Adrenal gland (tissue), 9 donors: ENCODE measurements at regions not wholly inside any gene's neighbourhood (a gene's known extent, or its start where the extent isn't known, plus 50 kb on each side); places are given as distances from the start of the nearest gene placed in this dataset.
"Not testable (repeated sequence)": the region's sequence is repeated elsewhere in the genome, so short reads cannot be mapped to it uniquely, and the experiment has no call there.

Experiments
- DNase-seq, 7 donors: peaks; one replicate each; pipeline ENCODE4 v3.0.0-alpha.2; 2019 to 2020
- H3K27ac ChIP-seq, 5 donors: fragments of 200-600 bp; sonication (generic) in 4 of 5; 1 replicate in 3 of 5; 2 replicates in 2 of 5; pipeline versions ENCODE4 v1.5.1 to v1.8.0; 2016 to 2020; ENCODE audit warnings: mild to moderate bottlenecking in 1 of 5
- H3K27me3 ChIP-seq: fragments of 200-600 bp; 2 replicates; pipeline ENCODE4 v1.8.0; 2021
- H3K36me3 ChIP-seq, 2 donors: fragments of 200-600 bp; replicated peaks in 1 of 2; 1 replicate in 1 of 2; 2 replicates in 1 of 2; pipeline versions ENCODE4 v1.5.1 to v1.8.0; 2018 to 2022
- H3K4me1 ChIP-seq, 2 donors: fragments of 200-600 bp; replicated peaks in 1 of 2; 1 replicate in 1 of 2; 2 replicates in 1 of 2; pipeline versions ENCODE4 v1.5.1 to v1.8.0; 2018 to 2021
- H3K4me3 ChIP-seq, 4 donors: fragments of 200-600 bp; sonication (generic) in 3 of 4; one replicate each; pipeline ENCODE4 v1.5.1; 2016 to 2018
- H3K9me3 ChIP-seq, 3 donors: fragments of 200-600 bp; sonication (generic) in 1 of 3; replicated peaks in 1 of 3; 1 replicate in 2 of 3; 2 replicates in 1 of 3; pipeline versions ENCODE4 v1.5.1 to v1.8.0; 2016 to 2021
- CTCF ChIP-seq, 6 experiments: fragments of 450-650 bp in 4 of 6; fragments of 200-600 bp in 2 of 6; sonication (generic) in 1 of 6; IDR thresholded peaks; 1 replicate in 5 of 6; 2 replicates in 1 of 6; pipeline versions ENCODE4 v1.5.1 to v1.8.0; 2016 to 2021; ENCODE audit warnings: antibody characterized with exemption in 6 of 6, mild to moderate bottlenecking in 2 of 6, moderate library complexity in 1 of 6
- POLR2A ChIP-seq, 2 donors: fragments of 450-650 bp; IDR thresholded peaks; one replicate each; pipeline ENCODE4 v1.6.1; 2017; ENCODE audit warnings: antibody characterized with exemption in 2 of 2, mild to moderate bottlenecking in 2 of 2, moderate library complexity in 1 of 2
- WGBS, 4 donors: extraction: QIAGEN DNeasy Blood & Tissue Kit in 2 of 4; methylation state at CpG; one replicate each; pipeline versions ENCODE4 v1.1.5 to v1.1.7; 2013 to 2017; 5-methylcytosine and 5-hydroxymethylcytosine counted together
- intact Hi-C, 2 donors: fragments of 100-400 bp; cut with DNase I; formaldehyde crosslinking; loops; one replicate each; pipeline versions ENCODE4 v1.14.1 to v1.15.0; 2022 to 2023
- donor health status: healthy with polysubstance abuse.
- donor health status: Bipolar disorder and iron deficiency.
- donor health status: DM: yes; HTN: yes; CAD: no.
- donor health status: DM: no; HTN: no; CAD: no.
- donor health status: DM: no; HTN: no; CAD: no.

- 28 to 56% (median 31%) methylated on average over 3 to 6 of the region's 6 CpGs for WGBS, 4 donors
- Histone ChIP-seq H3K27me3 (no peaks in the 10 kb centered on the region), H3K27ac (peak overlapping the region; percentile 24 to 96 (median 85)), H3K9me3 (no peaks in the 10 kb centered on the region), H3K4me1 (peaks cover 5 to 13% of the 10 kb centered on the region in 2 donors), H3K4me3 (peak overlapping the region; percentile 85 to 88 (median 88)), H3K36me3 (no peaks in the 10 kb centered on the region)
- intact Hi-C loops: no loop called here
- TF ChIP-seq CTCF (IDR thresholded peaks at IDR 0.05) (no peak), POLR2A (IDR thresholded peaks at IDR 0.05) (no peak)
- DNase-seq: no peak
These were observed 54.3 kb upstream of the PTPDC1 start for GRCh38 chr9:94029932-94030317.

GRCh38 chr9:94026816-94027215 is 57.4 kb upstream of the PTPDC1 start:
- no peak for TF ChIP-seq POLR2A (IDR thresholded peaks at IDR 0.05)
- Histone ChIP-seq H3K27ac (no peak overlapping the region), H3K4me3 (no peak overlapping the region), H3K36me3 (no peaks in the 10 kb centered on the region), H3K9me3 (no peaks in the 10 kb centered on the region), H3K27me3 (no peaks in the 10 kb centered on the region), H3K4me1 (peaks cover 5 to 10% of the 10 kb centered on the region in 2 donors)
- DNase-seq: no peak
- intact Hi-C loops: no loop called here

GRCh38 chr9:94022476-94022875 is 61.8 kb upstream of the PTPDC1 start:
- H3K27me3 ChIP-seq, H3K4me1 ChIP-seq, H3K27ac ChIP-seq, H3K36me3 ChIP-seq, intact Hi-C loops, H3K4me3 ChIP-seq, H3K9me3 ChIP-seq, DNase-seq: not testable (repeated sequence)

GRCh38 chr9:94020836-94021235 is 63.4 kb upstream of the PTPDC1 start:
- intact Hi-C loops: not testable (repeated sequence)

GRCh38 chr9:94018628-94019027 is 63.5 kb upstream of the BARX1 start:
- no peaks in the 10 kb centered on the region for H3K36me3 ChIP-seq
- intact Hi-C loops: loop anchor here in 1 of 2 donors (10.0 kb wide), 1 partner anchor 196 kb away; no protein-coding TSS in a partner anchor
- 8 to 58% (median 35%) methylated on average over 2 of the region's 2 CpGs for WGBS, 4 donors
- H3K4me1 ChIP-seq: no peaks in the 10 kb centered on the region
- no peak overlapping the region for H3K4me3 ChIP-seq
- H3K27ac ChIP-seq: peak overlapping the region in 1 of 5 donors; percentile 19
- no peaks in the 10 kb centered on the region for H3K27me3 ChIP-seq
- H3K9me3 ChIP-seq: no peaks in the 10 kb centered on the region
- no peak for TF ChIP-seq POLR2A (IDR thresholded peaks at IDR 0.05)
- no peak for TF ChIP-seq CTCF (IDR thresholded peaks at IDR 0.05)
- no peak for DNase-seq

More at GRCh38 chr9:94020836-94021235, 63.4 kb upstream of the PTPDC1 start:
- 67 to 83% methylated on average over 1 of the region's 2 CpGs; no CpG with 5 or more reads in 2 of the 4 donors for WGBS, 4 donors
- H3K36me3 ChIP-seq, H3K9me3 ChIP-seq, H3K27me3 ChIP-seq, H3K4me3 ChIP-seq, H3K4me1 ChIP-seq, DNase-seq, H3K27ac ChIP-seq: not testable (repeated sequence)

GRCh38 chr9:94017939-94018531 is 62.9 kb upstream of the BARX1 start:
- no peaks in the 10 kb centered on the region for H3K4me1 ChIP-seq
- no peaks in the 10 kb centered on the region for H3K36me3 ChIP-seq
- no peaks in the 10 kb centered on the region for H3K9me3 ChIP-seq
- peak overlapping the region in 1 of 5 donors; percentile 68 for H3K27ac ChIP-seq
- WGBS, 4 donors: 59 to 72% (median 68%) methylated on average over 3 of the region's 3 CpGs
- no peak for DNase-seq
- TF ChIP-seq POLR2A (IDR thresholded peaks at IDR 0.05): no peak
- TF ChIP-seq CTCF (IDR thresholded peaks at IDR 0.05): no peak
- intact Hi-C loops: loop anchor here in 1 of 2 donors (10.0 kb wide), 1 partner anchor 197 kb away; no protein-coding TSS in a partner anchor
- H3K4me3 ChIP-seq: no peak overlapping the region
- H3K27me3 ChIP-seq: no peaks in the 10 kb centered on the region
